OCI-LY7 (cell line): ENCODE measurements at regions not wholly inside any gene's neighbourhood (a gene's known extent, or its start where the extent isn't known, plus 50 kb on each side); places are given as distances from the start of the nearest gene placed in this dataset.

ENCODE experiments used
- BruUV-seq: library from RNA; stranded (reverse); fragments of 400-500 nt; replicated peaks from 2 replicates; lab custom pipeline; 2021; lab: Mats Ljungman, UMichigan
- CTCF ChIA-PET: fragments of 300-600 bp; sonication (Branson Sonifier 250); formaldehyde crosslinking; loops from one replicate; lab custom pipeline; 2022; ENCODE audit warnings: antibody characterized with exemption; ENCODE audit not compliant: unreplicated experiment; lab: Charles Lee
- POLR2A ChIA-PET: fragments of 300-600 bp; sonication (Branson Sonifier 250); formaldehyde crosslinking; loops from one replicate; lab custom pipeline; 2022; ENCODE audit warnings: antibody characterized with exemption; lab: Charles Lee
- DNase-seq: peaks from one replicate; pipeline ENCODE4 v3.0.0-alpha.2; 2015; ENCODE audit warnings: low spot score
- H2AFZ ChIP-seq: fragments of 200-600 bp; sonication (generic), shearing (Covaris generic); 2 replicates; pipeline ENCODE4 v1.6.1; 2014; ENCODE audit warnings: mild to moderate bottlenecking, antibody characterized with exemption, low read length, moderate library complexity
- H3K27ac ChIP-seq: fragments of 200-600 bp; sonication (generic); 2 replicates; pipeline ENCODE4 v1.5.1; 2014; ENCODE audit warnings: mixed run types, low read depth, mild to moderate bottlenecking, moderate library complexity, low read length, inconsistent platforms; ENCODE audit not compliant: poor library complexity, severe bottlenecking
- H3K36me3 ChIP-seq: fragments of 200-600 bp; sonication (generic); 2 replicates; pipeline ENCODE4 v1.6.1; 2014; ENCODE audit warnings: mild to moderate bottlenecking, antibody characterized with exemption, low read length, moderate library complexity, mixed read lengths; ENCODE audit not compliant: insufficient read depth
- H3K4me1 ChIP-seq: fragments of 200-600 bp; sonication (generic); 2 replicates; pipeline ENCODE4 v1.5.1; 2014; ENCODE audit warnings: mild to moderate bottlenecking, low read length; ENCODE audit not compliant: insufficient read depth, poor library complexity, severe bottlenecking
- H3K4me2 ChIP-seq: fragments of 200-600 bp; sonication (generic); 2 replicates; pipeline ENCODE4 v1.6.1; 2014; ENCODE audit warnings: mild to moderate bottlenecking, low read length
- H3K4me3 ChIP-seq: fragments of 200-600 bp; sonication (generic); 2 replicates; pipeline ENCODE4 v1.5.1; 2014; ENCODE audit warnings: mild to moderate bottlenecking, low read depth, low read length; ENCODE audit not compliant: poor library complexity, severe bottlenecking
- H3K79me2 ChIP-seq: fragments of 200-600 bp; sonication (generic); 2 replicates; pipeline ENCODE4 v1.6.1; 2016; ENCODE audit warnings: low read depth, mild to moderate bottlenecking, low read length, moderate library complexity, mixed read lengths; ENCODE audit not compliant: insufficient read depth
- H3K9me2 ChIP-seq: fragments of 200-600 bp; sonication (generic); 2 replicates; pipeline ENCODE4 v1.6.1; 2016; ENCODE audit warnings: mild to moderate bottlenecking, low read length, mixed read lengths; ENCODE audit not compliant: insufficient read depth
- H3K9me3 ChIP-seq: fragments of 200-600 bp; sonication (generic); 2 replicates; pipeline ENCODE4 v1.6.1; 2014; ENCODE audit warnings: mild to moderate bottlenecking, mixed run types, low read length, mixed read lengths
- H4K20me1 ChIP-seq: fragments of 200-600 bp; sonication (generic); 2 replicates; pipeline ENCODE4 v1.6.1; 2014; ENCODE audit warnings: mild to moderate bottlenecking, antibody characterized with exemption, low read length, moderate library complexity, mixed read lengths; ENCODE audit not compliant: insufficient read depth
- EZH2phosphoT487 ChIP-seq: fragments of 200-600 bp; sonication (generic); IDR thresholded peaks from 2 replicates; pipeline ENCODE4 v1.6.1; 2018; ENCODE audit warnings: low read depth, borderline replicate concordance, mild to moderate bottlenecking, mixed run types, antibody characterized with exemption, low read length, moderate library complexity, mixed read lengths
- intact Hi-C: fragments of 100-400 bp; cut with micrococcal nuclease; formaldehyde crosslinking; loops from one replicate; pipeline ENCODE4 v1.10.0; 2022; ENCODE audit not compliant: unreplicated experiment
- TF ChIP-seq, protein P1 (sequence below): fragments of 200-600 bp; sonication (generic); conservative IDR thresholded peaks from 2 replicates; pipeline ENCODE4 v1.5.1; 2014; ENCODE audit warnings: mild to moderate bottlenecking, antibody characterized with exemption, low read length, moderate library complexity, mixed read lengths

DNA sequence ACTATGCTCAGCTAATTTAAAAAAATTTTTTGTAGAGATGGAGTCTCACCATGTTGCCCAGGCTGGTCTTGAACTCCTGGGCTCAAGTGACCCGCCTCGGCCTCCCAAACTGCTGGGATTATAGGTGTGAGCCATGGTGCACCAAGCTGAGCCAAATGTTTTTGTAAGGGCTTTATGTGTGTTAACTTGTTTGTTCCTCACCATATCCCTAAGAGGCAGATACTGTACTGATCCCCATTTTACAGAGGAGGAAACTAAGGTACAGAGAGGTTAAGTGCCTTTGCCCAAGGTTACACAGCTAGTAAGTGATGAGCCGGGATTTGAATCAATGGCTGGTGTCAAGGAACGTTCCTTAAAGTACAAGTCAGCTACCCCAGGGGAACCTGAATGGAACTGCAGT, 85.3 kb upstream of the KLF7 start:
- ChIA-PET POLR2A (interaction anchor here (0.7 kb wide), 1 partner anchor 542 kb away, joined by 9 read pairs; no protein-coding TSS in a partner anchor), CTCF (interaction anchor here (0.6 kb wide), 1 partner anchor 14 kb away, joined by 4 read pairs; no protein-coding TSS in a partner anchor)
- no peak for DNase-seq
- intact Hi-C loops, result no loop called here
- BruUV-seq, result no TSS peak
- TF ChIP-seq EZH2phosphoT487, result no peak
- TF ChIP-seq, protein P1, sequence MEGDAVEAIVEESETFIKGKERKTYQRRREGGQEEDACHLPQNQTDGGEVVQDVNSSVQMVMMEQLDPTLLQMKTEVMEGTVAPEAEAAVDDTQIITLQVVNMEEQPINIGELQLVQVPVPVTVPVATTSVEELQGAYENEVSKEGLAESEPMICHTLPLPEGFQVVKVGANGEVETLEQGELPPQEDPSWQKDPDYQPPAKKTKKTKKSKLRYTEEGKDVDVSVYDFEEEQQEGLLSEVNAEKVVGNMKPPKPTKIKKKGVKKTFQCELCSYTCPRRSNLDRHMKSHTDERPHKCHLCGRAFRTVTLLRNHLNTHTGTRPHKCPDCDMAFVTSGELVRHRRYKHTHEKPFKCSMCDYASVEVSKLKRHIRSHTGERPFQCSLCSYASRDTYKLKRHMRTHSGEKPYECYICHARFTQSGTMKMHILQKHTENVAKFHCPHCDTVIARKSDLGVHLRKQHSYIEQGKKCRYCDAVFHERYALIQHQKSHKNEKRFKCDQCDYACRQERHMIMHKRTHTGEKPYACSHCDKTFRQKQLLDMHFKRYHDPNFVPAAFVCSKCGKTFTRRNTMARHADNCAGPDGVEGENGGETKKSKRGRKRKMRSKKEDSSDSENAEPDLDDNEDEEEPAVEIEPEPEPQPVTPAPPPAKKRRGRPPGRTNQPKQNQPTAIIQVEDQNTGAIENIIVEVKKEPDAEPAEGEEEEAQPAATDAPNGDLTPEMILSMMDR, result no peak
- no peaks in the 10 kb centered on the region for H3K79me2 ChIP-seq
- H4K20me1 ChIP-seq, result no peaks in the 10 kb centered on the region
- no peaks in the 10 kb centered on the region for H3K9me2 ChIP-seq
- H3K4me1 ChIP-seq, result no peaks in the 10 kb centered on the region
- no peak overlapping the region for H3K4me3 ChIP-seq
- no peaks in the 10 kb centered on the region for H3K36me3 ChIP-seq
- H2AFZ ChIP-seq, result no peak overlapping the region
- H3K27ac ChIP-seq, result no peak overlapping the region
- H3K4me2 ChIP-seq, result no peak overlapping the region
- no peaks in the 10 kb centered on the region for H3K9me3 ChIP-seq

DNA sequence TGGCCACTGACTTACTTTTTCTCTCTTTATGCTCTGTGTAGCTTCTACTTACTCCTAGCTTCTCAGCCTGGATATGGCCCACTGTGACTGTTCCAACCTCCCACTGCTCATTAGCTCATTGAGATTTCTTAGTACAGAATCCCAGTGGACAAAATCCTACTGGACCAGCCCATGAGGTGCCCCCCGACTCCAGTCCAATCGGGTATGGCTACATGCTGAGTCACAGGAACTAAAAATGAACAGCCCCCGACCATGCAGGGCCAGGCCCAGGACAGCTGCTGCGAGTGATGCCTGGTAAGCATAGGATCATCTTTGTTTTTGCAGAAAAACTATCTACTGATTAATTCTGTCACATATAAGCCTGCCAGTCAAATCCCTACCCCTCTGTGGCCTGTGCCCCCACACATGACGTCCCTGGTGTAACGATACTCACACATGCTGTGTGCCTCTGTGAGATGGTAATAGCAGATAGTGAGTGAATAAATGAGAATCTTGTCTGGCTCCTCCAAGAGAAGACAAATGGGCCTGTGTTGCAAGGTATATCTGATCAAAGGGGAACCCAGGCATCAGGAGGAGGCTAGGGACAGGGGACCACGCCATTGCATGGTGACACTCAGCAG, 85.9 kb upstream of the KLF7 start:
- Histone ChIP-seq H3K79me2 (no peaks in the 10 kb centered on the region), H3K36me3 (no peaks in the 10 kb centered on the region), H3K9me3 (no peaks in the 10 kb centered on the region), H3K4me1 (no peaks in the 10 kb centered on the region), H4K20me1 (no peaks in the 10 kb centered on the region), H3K4me2 (no peak overlapping the region), H3K9me2 (no peaks in the 10 kb centered on the region), H3K27ac (no peak overlapping the region), H3K4me3 (no peak overlapping the region), H2AFZ (no peak overlapping the region)
- no TSS peak for BruUV-seq
- intact Hi-C loops, result no loop called here
- TF ChIP-seq, protein P1, result no peak
- no peak for TF ChIP-seq EZH2phosphoT487
- CTCF ChIA-PET, result no interaction called here
- DNase-seq, result no peak
- POLR2A ChIA-PET, result interaction anchor here (0.7 kb wide), 1 partner anchor 542 kb away, joined by 9 read pairs; no protein-coding TSS in a partner anchor

DNA sequence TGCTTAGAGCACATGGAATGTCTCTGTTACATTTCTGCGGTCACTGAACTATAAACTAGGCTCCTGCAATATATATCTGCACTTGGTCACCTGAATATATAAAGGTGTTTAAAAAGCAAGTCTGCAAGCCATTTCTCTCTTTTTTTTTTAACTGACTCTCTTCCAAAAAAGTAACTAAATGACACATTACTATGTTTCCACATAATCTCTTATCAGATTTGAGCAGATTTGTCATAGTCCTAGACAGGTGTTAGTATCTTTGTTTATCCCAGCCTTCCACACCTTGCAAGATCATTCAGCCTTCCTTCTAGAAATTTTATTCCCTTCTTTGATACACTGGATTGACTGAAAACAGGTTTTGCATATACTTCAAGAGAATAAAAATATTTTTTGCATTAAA, 86.7 kb upstream of the KLF7 start:
- DNase-seq, result no peak
- Histone ChIP-seq H3K9me3 (no peaks in the 10 kb centered on the region), H3K4me1 (no peaks in the 10 kb centered on the region), H3K4me2 (no peak overlapping the region), H3K4me3 (no peak overlapping the region), H3K36me3 (no peaks in the 10 kb centered on the region), H3K9me2 (no peaks in the 10 kb centered on the region), H3K79me2 (no peaks in the 10 kb centered on the region), H3K27ac (no peak overlapping the region), H2AFZ (no peak overlapping the region), H4K20me1 (no peaks in the 10 kb centered on the region)
- no TSS peak for BruUV-seq
- intact Hi-C loops, result no loop called here
- ChIA-PET CTCF (no interaction called here), POLR2A (no interaction called here)
- TF ChIP-seq EZH2phosphoT487, result no peak
- TF ChIP-seq, protein P1, result no peak
